GM23338 (cell line): ENCODE measurements at regions not wholly inside any gene's neighbourhood (a gene's known extent, or its start where the extent isn't known, plus 50 kb on each side); places are given as distances from the start of the nearest gene placed in this dataset.

Source experiments
- CREB1 ChIP-seq: fragments of 250-450 bp; sonication (Bioruptor Pico); IDR thresholded peaks from 2 replicates; pipeline ENCODE4 v1.5.0; 2020; ENCODE audit warnings: low read depth, mild to moderate bottlenecking, moderate library complexity
- EZH2 ChIP-seq: fragments of 200-600 bp; sonication (generic); IDR thresholded peaks from one replicate; pipeline ENCODE4 v1.8.0; 2017; ENCODE audit warnings: antibody characterized with exemption, mild to moderate bottlenecking, low read depth; ENCODE audit not compliant: unreplicated experiment
- EZH2phosphoT487 ChIP-seq: fragments of 200-600 bp; sonication (generic); IDR thresholded peaks from one replicate; pipeline ENCODE4 v1.8.1; 2018; ENCODE audit warnings: antibody characterized with exemption; ENCODE audit not compliant: unreplicated experiment
- JUNB ChIP-seq: IDR thresholded peaks from one replicate; pipeline ENCODE4 v1.6.1; 2016; ENCODE audit warnings: antibody characterized with exemption; ENCODE audit not compliant: unreplicated experiment
- NANOG ChIP-seq: IDR thresholded peaks from 2 replicates; pipeline ENCODE4 v1.6.1; 2016; ENCODE audit warnings: antibody characterized with exemption, borderline replicate concordance
- POLR2AphosphoS5 ChIP-seq: IDR thresholded peaks from 2 replicates; pipeline ENCODE4 v1.6.1; 2016; ENCODE audit warnings: antibody characterized with exemption, low read depth
- REST ChIP-seq: IDR thresholded peaks from one replicate; pipeline ENCODE4 v1.6.1; 2018; ENCODE audit warnings: antibody characterized with exemption; ENCODE audit not compliant: unreplicated experiment
- STAT1 ChIP-seq: IDR thresholded peaks from one replicate; pipeline ENCODE4 v1.6.1; 2016; ENCODE audit warnings: antibody characterized with exemption; ENCODE audit not compliant: unreplicated experiment
- ZNF114 ChIP-seq: fragments of 250-450 bp; sonication (Bioruptor Pico); IDR thresholded peaks from 2 replicates; pipeline ENCODE4 v1.5.0; 2020; ENCODE audit warnings: mild to moderate bottlenecking, moderate library complexity
- TF ChIP-seq, protein P1 (sequence below), 2 experiments: fragments of 200-600 bp in 1 of 2; sonication (generic) in 1 of 2; conservative IDR thresholded peaks; 2 replicates each; pipeline versions ENCODE4 v1.5.1 to v1.6.1; 2016 to 2017; ENCODE audit warnings: antibody characterized with exemption in 2 of 2, low read depth in 2 of 2, mild to moderate bottlenecking in 2 of 2, moderate library complexity in 1 of 2
- TF ChIP-seq, protein P2 (sequence below): fragments of 250-450 bp; sonication (Bioruptor Pico); IDR thresholded peaks from 2 replicates; pipeline ENCODE4 v1.5.0; 2020; ENCODE audit warnings: mild to moderate bottlenecking, moderate library complexity
- TF ChIP-seq, protein P3 (sequence below): IDR thresholded peaks from 2 replicates; pipeline ENCODE4 v1.6.1; 2016; ENCODE audit warnings: antibody characterized with exemption

- TF ChIP-seq EZH2phosphoT487 (no peak), POLR2AphosphoS5 (no peak), CREB1 (CRISPR knock-in tag) (no peak), JUNB (no peak), ZNF114 (CRISPR knock-in tag) (no peak), NANOG (no peak), REST (no peak), EZH2 (no peak), STAT1 (no peak)
- TF ChIP-seq, protein P1, sequence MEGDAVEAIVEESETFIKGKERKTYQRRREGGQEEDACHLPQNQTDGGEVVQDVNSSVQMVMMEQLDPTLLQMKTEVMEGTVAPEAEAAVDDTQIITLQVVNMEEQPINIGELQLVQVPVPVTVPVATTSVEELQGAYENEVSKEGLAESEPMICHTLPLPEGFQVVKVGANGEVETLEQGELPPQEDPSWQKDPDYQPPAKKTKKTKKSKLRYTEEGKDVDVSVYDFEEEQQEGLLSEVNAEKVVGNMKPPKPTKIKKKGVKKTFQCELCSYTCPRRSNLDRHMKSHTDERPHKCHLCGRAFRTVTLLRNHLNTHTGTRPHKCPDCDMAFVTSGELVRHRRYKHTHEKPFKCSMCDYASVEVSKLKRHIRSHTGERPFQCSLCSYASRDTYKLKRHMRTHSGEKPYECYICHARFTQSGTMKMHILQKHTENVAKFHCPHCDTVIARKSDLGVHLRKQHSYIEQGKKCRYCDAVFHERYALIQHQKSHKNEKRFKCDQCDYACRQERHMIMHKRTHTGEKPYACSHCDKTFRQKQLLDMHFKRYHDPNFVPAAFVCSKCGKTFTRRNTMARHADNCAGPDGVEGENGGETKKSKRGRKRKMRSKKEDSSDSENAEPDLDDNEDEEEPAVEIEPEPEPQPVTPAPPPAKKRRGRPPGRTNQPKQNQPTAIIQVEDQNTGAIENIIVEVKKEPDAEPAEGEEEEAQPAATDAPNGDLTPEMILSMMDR (conservative IDR thresholded peaks at IDR 0.05; ENCODE audit: low read depth in 2 of 2), result no peak
- TF ChIP-seq, protein P2, sequence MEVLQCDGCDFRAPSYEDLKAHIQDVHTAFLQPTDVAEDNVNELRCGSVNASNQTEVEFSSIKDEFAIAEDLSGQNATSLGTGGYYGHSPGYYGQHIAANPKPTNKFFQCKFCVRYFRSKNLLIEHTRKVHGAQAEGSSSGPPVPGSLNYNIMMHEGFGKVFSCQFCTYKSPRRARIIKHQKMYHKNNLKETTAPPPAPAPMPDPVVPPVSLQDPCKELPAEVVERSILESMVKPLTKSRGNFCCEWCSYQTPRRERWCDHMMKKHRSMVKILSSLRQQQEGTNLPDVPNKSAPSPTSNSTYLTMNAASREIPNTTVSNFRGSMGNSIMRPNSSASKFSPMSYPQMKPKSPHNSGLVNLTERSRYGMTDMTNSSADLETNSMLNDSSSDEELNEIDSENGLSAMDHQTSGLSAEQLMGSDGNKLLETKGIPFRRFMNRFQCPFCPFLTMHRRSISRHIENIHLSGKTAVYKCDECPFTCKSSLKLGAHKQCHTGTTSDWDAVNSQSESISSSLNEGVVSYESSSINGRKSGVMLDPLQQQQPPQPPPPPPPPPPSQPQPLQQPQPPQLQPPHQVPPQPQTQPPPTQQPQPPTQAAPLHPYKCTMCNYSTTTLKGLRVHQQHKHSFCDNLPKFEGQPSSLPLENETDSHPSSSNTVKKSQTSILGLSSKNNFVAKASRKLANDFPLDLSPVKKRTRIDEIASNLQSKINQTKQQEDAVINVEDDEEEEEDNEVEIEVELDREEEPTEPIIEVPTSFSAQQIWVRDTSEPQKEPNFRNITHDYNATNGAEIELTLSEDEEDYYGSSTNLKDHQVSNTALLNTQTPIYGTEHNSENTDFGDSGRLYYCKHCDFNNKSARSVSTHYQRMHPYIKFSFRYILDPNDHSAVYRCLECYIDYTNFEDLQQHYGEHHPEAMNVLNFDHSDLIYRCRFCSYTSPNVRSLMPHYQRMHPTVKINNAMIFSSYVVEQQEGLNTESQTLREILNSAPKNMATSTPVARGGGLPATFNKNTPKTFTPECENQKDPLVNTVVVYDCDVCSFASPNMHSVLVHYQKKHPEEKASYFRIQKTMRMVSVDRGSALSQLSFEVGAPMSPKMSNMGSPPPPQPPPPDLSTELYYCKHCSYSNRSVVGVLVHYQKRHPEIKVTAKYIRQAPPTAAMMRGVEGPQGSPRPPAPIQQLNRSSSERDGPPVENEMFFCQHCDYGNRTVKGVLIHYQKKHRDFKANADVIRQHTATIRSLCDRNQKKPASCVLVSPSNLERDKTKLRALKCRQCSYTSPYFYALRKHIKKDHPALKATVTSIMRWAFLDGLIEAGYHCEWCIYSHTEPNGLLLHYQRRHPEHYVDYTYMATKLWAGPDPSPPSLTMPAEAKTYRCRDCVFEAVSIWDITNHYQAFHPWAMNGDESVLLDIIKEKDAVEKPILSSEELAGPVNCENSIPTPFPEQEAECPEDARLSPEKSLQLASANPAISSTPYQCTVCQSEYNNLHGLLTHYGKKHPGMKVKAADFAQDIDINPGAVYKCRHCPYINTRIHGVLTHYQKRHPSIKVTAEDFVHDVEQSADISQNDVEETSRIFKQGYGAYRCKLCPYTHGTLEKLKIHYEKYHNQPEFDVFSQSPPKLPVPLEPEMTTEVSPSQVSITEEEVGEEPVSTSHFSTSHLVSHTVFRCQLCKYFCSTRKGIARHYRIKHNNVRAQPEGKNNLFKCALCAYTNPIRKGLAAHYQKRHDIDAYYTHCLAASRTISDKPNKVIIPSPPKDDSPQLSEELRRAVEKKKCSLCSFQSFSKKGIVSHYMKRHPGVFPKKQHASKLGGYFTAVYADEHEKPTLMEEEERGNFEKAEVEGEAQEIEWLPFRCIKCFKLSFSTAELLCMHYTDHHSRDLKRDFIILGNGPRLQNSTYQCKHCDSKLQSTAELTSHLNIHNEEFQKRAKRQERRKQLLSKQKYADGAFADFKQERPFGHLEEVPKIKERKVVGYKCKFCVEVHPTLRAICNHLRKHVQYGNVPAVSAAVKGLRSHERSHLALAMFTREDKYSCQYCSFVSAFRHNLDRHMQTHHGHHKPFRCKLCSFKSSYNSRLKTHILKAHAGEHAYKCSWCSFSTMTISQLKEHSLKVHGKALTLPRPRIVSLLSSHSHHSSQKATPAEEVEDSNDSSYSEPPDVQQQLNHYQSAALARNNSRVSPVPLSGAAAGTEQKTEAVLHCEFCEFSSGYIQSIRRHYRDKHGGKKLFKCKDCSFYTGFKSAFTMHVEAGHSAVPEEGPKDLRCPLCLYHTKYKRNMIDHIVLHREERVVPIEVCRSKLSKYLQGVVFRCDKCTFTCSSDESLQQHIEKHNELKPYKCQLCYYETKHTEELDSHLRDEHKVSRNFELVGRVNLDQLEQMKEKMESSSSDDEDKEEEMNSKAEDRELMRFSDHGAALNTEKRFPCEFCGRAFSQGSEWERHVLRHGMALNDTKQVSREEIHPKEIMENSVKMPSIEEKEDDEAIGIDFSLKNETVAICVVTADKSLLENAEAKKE, result no peak
- TF ChIP-seq, protein P3, sequence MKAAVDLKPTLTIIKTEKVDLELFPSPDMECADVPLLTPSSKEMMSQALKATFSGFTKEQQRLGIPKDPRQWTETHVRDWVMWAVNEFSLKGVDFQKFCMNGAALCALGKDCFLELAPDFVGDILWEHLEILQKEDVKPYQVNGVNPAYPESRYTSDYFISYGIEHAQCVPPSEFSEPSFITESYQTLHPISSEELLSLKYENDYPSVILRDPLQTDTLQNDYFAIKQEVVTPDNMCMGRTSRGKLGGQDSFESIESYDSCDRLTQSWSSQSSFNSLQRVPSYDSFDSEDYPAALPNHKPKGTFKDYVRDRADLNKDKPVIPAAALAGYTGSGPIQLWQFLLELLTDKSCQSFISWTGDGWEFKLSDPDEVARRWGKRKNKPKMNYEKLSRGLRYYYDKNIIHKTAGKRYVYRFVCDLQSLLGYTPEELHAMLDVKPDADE, result no peak
These were observed 257.0 kb upstream of the PRR16 start for GRCh38 chr5:120207129-120207528.
